OCI-LY7 (cell line): ENCODE measurements at regions not wholly inside any gene's neighbourhood (a gene's known extent, or its start where the extent isn't known, plus 50 kb on each side); places are given as distances from the start of the nearest gene placed in this dataset.
"Not testable (repeated sequence)": the region's sequence is repeated elsewhere in the genome, so short reads cannot be mapped to it uniquely, and the experiment has no call there.

ENCODE experiments used
- BruUV-seq: library from RNA; stranded (reverse); fragments of 400-500 nt; replicated peaks from 2 replicates; lab custom pipeline; 2021; lab: Mats Ljungman, UMichigan
- CTCF ChIA-PET: fragments of 300-600 bp; sonication (Branson Sonifier 250); formaldehyde crosslinking; loops from one replicate; lab custom pipeline; 2022; ENCODE audit warnings: antibody characterized with exemption; ENCODE audit not compliant: unreplicated experiment; lab: Charles Lee
- POLR2A ChIA-PET: fragments of 300-600 bp; sonication (Branson Sonifier 250); formaldehyde crosslinking; loops from one replicate; lab custom pipeline; 2022; ENCODE audit warnings: antibody characterized with exemption; lab: Charles Lee
- DNase-seq: peaks from one replicate; pipeline ENCODE4 v3.0.0-alpha.2; 2015; ENCODE audit warnings: low spot score
- H2AFZ ChIP-seq: fragments of 200-600 bp; sonication (generic), shearing (Covaris generic); 2 replicates; pipeline ENCODE4 v1.6.1; 2014; ENCODE audit warnings: mild to moderate bottlenecking, antibody characterized with exemption, low read length, moderate library complexity
- H3K27ac ChIP-seq: fragments of 200-600 bp; sonication (generic); 2 replicates; pipeline ENCODE4 v1.5.1; 2014; ENCODE audit warnings: mixed run types, low read depth, mild to moderate bottlenecking, moderate library complexity, low read length, inconsistent platforms; ENCODE audit not compliant: poor library complexity, severe bottlenecking
- H3K36me3 ChIP-seq: fragments of 200-600 bp; sonication (generic); 2 replicates; pipeline ENCODE4 v1.6.1; 2014; ENCODE audit warnings: mild to moderate bottlenecking, antibody characterized with exemption, low read length, moderate library complexity, mixed read lengths; ENCODE audit not compliant: insufficient read depth
- H3K4me1 ChIP-seq: fragments of 200-600 bp; sonication (generic); 2 replicates; pipeline ENCODE4 v1.5.1; 2014; ENCODE audit warnings: mild to moderate bottlenecking, low read length; ENCODE audit not compliant: insufficient read depth, poor library complexity, severe bottlenecking
- H3K4me2 ChIP-seq: fragments of 200-600 bp; sonication (generic); 2 replicates; pipeline ENCODE4 v1.6.1; 2014; ENCODE audit warnings: mild to moderate bottlenecking, low read length
- H3K4me3 ChIP-seq: fragments of 200-600 bp; sonication (generic); 2 replicates; pipeline ENCODE4 v1.5.1; 2014; ENCODE audit warnings: mild to moderate bottlenecking, low read depth, low read length; ENCODE audit not compliant: poor library complexity, severe bottlenecking
- H3K79me2 ChIP-seq: fragments of 200-600 bp; sonication (generic); 2 replicates; pipeline ENCODE4 v1.6.1; 2016; ENCODE audit warnings: low read depth, mild to moderate bottlenecking, low read length, moderate library complexity, mixed read lengths; ENCODE audit not compliant: insufficient read depth
- H3K9me2 ChIP-seq: fragments of 200-600 bp; sonication (generic); 2 replicates; pipeline ENCODE4 v1.6.1; 2016; ENCODE audit warnings: mild to moderate bottlenecking, low read length, mixed read lengths; ENCODE audit not compliant: insufficient read depth
- H3K9me3 ChIP-seq: fragments of 200-600 bp; sonication (generic); 2 replicates; pipeline ENCODE4 v1.6.1; 2014; ENCODE audit warnings: mild to moderate bottlenecking, mixed run types, low read length, mixed read lengths
- H4K20me1 ChIP-seq: fragments of 200-600 bp; sonication (generic); 2 replicates; pipeline ENCODE4 v1.6.1; 2014; ENCODE audit warnings: mild to moderate bottlenecking, antibody characterized with exemption, low read length, moderate library complexity, mixed read lengths; ENCODE audit not compliant: insufficient read depth
- CTCF ChIP-seq: fragments of 200-600 bp; sonication (generic); conservative IDR thresholded peaks from 2 replicates; pipeline ENCODE4 v1.5.1; 2014; ENCODE audit warnings: mild to moderate bottlenecking, antibody characterized with exemption, low read length, moderate library complexity, mixed read lengths
- EZH2phosphoT487 ChIP-seq: fragments of 200-600 bp; sonication (generic); IDR thresholded peaks from 2 replicates; pipeline ENCODE4 v1.6.1; 2018; ENCODE audit warnings: low read depth, borderline replicate concordance, mild to moderate bottlenecking, mixed run types, antibody characterized with exemption, low read length, moderate library complexity, mixed read lengths
- intact Hi-C: fragments of 100-400 bp; cut with micrococcal nuclease; formaldehyde crosslinking; loops from one replicate; pipeline ENCODE4 v1.10.0; 2022; ENCODE audit not compliant: unreplicated experiment

- H3K9me3 ChIP-seq = no peaks in the 10 kb centered on the region
- ChIA-PET CTCF (no interaction called here), POLR2A (no interaction called here)
- H4K20me1 ChIP-seq = no peaks in the 10 kb centered on the region
- intact Hi-C loops = loop anchor here (2.0 kb wide), 1 partner anchor 20 kb away; no protein-coding TSS in a partner anchor
- no peak overlapping the region for H3K27ac ChIP-seq
- no peak for DNase-seq
- no peaks in the 10 kb centered on the region for H3K36me3 ChIP-seq
- H3K4me2 ChIP-seq = no peak overlapping the region
- no peak for TF ChIP-seq CTCF
- TF ChIP-seq EZH2phosphoT487 = no peak
- BruUV-seq = no TSS peak
- H2AFZ ChIP-seq = no peak overlapping the region
- H3K4me1 ChIP-seq = no peaks in the 10 kb centered on the region
- H3K4me3 ChIP-seq = no peak overlapping the region
- no peaks in the 10 kb centered on the region for H3K79me2 ChIP-seq
- no peaks in the 10 kb centered on the region for H3K9me2 ChIP-seq
Measured at GRCh38 chrX:127702527-127702926, 349.7 kb downstream of the ACTRT1 start.

GRCh38 chrX:127662942-127663341 is 389.3 kb downstream of the ACTRT1 start:
- H3K4me1 ChIP-seq, POLR2A ChIA-PET: not testable (repeated sequence)

GRCh38 chrX:127649011-127649410 is 403.2 kb downstream of the ACTRT1 start:
- no peaks in the 10 kb centered on the region for H3K9me3 ChIP-seq
- DNase-seq = no peak
- TF ChIP-seq EZH2phosphoT487 (no peak), CTCF (no peak)
- H3K79me2 ChIP-seq = no peaks in the 10 kb centered on the region
- H3K4me2 ChIP-seq = no peak overlapping the region
- H4K20me1 ChIP-seq = no peaks in the 10 kb centered on the region
- no peaks in the 10 kb centered on the region for H3K4me1 ChIP-seq
- no TSS peak for BruUV-seq
- H3K9me2 ChIP-seq = no peaks in the 10 kb centered on the region
- ChIA-PET POLR2A (no interaction called here), CTCF (no interaction called here)
- H2AFZ ChIP-seq = no peak overlapping the region
- H3K4me3 ChIP-seq = no peak overlapping the region
- intact Hi-C loops = no loop called here
- H3K36me3 ChIP-seq = no peaks in the 10 kb centered on the region
- no peak overlapping the region for H3K27ac ChIP-seq

More at GRCh38 chrX:127662942-127663341, 389.3 kb downstream of the ACTRT1 start:
- H3K9me2 ChIP-seq, H3K4me2 ChIP-seq, H2AFZ ChIP-seq, H3K4me3 ChIP-seq, CTCF ChIA-PET, H3K79me2 ChIP-seq, BruUV-seq, intact Hi-C loops, H4K20me1 ChIP-seq, H3K9me3 ChIP-seq, H3K27ac ChIP-seq, H3K36me3 ChIP-seq, DNase-seq: not testable (repeated sequence)
